ENCODE measurements at regions not wholly inside any gene's neighbourhood (a gene's known extent, or its start where the extent isn't known, plus 50 kb on each side); places are given as distances from the start of the nearest gene placed in this dataset.

DNA sequence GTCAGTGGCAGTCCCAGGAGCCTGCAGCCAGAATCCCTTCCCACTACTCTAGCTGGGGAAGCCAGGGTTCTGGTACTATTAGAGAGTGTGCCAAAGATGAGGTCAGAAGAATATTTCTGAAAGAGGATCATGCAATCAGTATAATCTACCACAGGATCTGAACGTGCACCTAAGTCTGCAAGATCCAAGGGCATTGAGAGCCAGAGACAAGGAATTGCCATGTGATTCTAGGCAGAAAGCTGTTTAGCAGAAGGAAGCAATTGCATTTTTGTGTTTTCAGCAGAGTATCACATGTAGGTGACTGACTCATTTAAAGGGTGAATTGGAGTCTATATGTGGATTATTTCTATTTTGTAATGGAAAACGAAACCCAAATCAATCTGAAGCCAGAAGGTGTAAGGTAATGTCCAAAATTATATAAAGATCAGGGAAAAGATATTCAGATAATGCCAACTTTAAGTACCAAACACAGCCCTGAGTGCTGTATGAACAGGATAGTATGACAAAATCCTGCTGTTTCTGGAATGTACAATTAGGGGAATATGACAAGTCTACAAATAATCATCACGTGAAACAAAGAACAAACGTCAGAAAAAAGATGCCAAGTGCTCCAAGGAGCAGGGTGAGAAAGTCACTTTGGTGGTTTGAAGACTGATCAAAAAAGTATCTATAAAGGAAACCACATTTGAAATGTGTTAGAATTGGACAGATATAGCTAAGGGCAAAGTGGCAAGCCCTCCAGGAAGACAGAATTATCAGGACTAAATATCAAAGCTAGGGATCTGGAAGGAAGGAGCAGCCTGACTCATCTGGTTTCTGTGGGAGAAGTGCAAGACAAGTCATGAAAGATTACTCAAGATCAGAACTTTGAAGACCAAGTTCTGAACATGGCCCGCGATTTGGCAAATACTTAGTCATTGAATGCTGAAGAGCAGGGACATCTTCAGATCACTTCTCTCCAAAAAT, 1036.6 kb downstream of the NTRK3 start:
- under 1% methylated on average over 6 of the region's 6 CpGs for WGBS (ENCODE audit: low lambda C conversion rate)
- H3K36me3 ChIP-seq (replicated peaks in 1 of 2; ENCODE audit: control insufficient read depth in 1 of 2, insufficient read depth in 2 of 2, low read length in 2 of 2): no peaks in the 10 kb centered on the region
- H3K27me3 ChIP-seq (ENCODE audit: control insufficient read depth in 1 of 2, insufficient read depth in 2 of 2, low read length in 2 of 2): no peaks in the 10 kb centered on the region
- H3K4me3 ChIP-seq (replicated peaks in 1 of 3; ENCODE audit: insufficient read depth in 1 of 3, low read depth in 2 of 3, low read length in 3 of 3): no peak overlapping the region
- DNase-seq (ENCODE audit: low spot score) (no peak), FAIRE-seq (no peak), ATAC-seq (no peak)
- ChIA-PET POLR2A (no interaction called here), CTCF (ENCODE audit: low intra/inter-chr PET ratio, low total read pairs) (no interaction called here)
- TF ChIP-seq, protein P1, sequence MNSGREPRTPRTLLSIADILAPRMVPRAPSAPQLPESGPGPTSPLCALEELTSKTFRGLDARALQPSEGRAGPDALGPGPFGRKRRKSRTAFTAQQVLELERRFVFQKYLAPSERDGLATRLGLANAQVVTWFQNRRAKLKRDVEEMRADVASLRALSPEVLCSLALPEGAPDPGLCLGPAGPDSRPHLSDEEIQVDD (CRISPR knock-in tag; IDR thresholded peaks at IDR 0.05; ENCODE audit: borderline replicate concordance): no peak
- TF ChIP-seq ZNF460 (CRISPR knock-in tag; IDR thresholded peaks at IDR 0.05; ENCODE audit: borderline replicate concordance) (no peak), HNF4A (CRISPR knock-in tag; IDR thresholded peaks at IDR 0.05) (no peak), TCF7L2 (IDR thresholded peaks at IDR 0.05; ENCODE audit: low read depth, low read length) (no peak), RNF2 (conservative IDR thresholded peaks at IDR 0.05; ENCODE audit: low read depth) (no peak), ZNF501 (CRISPR knock-in tag; IDR thresholded peaks at IDR 0.05) (no peak), ZNF570 (CRISPR knock-in tag; IDR thresholded peaks at IDR 0.05; ENCODE audit: borderline replicate concordance) (no peak), HNRNPH1 (optimal IDR thresholded peaks at IDR 0.05; ENCODE audit: low read depth, low read length) (no peak), ZNF30 (CRISPR knock-in tag; IDR thresholded peaks at IDR 0.05) (no peak), ZBTB7A (CRISPR knock-in tag; IDR thresholded peaks at IDR 0.05) (no peak), MXI1 (IDR thresholded peaks at IDR 0.05; ENCODE audit: borderline replicate concordance, low read depth, low read length) (no peak), TP53 (CRISPR knock-in tag; conservative IDR thresholded peaks at IDR 0.05) (no peak), ZMYM2 (CRISPR knock-in tag; IDR thresholded peaks at IDR 0.05) (no peak), ZNF607 (CRISPR knock-in tag; IDR thresholded peaks at IDR 0.05; ENCODE audit: borderline replicate concordance) (no peak)
- TF ChIP-seq, protein P2, sequence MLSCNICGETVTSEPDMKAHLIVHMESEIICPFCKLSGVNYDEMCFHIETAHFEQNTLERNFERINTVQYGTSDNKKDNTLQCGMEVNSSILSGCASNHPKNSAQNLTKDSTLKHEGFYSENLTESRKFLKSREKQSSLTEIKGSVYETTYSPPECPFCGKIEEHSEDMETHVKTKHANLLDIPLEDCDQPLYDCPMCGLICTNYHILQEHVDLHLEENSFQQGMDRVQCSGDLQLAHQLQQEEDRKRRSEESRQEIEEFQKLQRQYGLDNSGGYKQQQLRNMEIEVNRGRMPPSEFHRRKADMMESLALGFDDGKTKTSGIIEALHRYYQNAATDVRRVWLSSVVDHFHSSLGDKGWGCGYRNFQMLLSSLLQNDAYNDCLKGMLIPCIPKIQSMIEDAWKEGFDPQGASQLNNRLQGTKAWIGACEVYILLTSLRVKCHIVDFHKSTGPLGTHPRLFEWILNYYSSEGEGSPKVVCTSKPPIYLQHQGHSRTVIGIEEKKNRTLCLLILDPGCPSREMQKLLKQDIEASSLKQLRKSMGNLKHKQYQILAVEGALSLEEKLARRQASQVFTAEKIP (CRISPR knock-in tag; IDR thresholded peaks at IDR 0.05; ENCODE audit: borderline replicate concordance): no peak
- TF ChIP-seq, protein P3, sequence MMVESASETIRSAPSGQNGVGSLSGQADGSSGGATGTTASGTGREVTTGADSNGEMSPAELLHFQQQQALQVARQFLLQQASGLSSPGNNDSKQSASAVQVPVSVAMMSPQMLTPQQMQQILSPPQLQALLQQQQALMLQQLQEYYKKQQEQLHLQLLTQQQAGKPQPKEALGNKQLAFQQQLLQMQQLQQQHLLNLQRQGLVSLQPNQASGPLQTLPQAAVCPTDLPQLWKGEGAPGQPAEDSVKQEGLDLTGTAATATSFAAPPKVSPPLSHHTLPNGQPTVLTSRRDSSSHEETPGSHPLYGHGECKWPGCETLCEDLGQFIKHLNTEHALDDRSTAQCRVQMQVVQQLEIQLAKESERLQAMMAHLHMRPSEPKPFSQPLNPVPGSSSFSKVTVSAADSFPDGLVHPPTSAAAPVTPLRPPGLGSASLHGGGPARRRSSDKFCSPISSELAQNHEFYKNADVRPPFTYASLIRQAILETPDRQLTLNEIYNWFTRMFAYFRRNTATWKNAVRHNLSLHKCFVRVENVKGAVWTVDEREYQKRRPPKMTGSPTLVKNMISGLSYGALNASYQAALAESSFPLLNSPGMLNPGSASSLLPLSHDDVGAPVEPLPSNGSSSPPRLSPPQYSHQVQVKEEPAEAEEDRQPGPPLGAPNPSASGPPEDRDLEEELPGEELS (CRISPR knock-in tag; IDR thresholded peaks at IDR 0.05): no peak
- TF ChIP-seq, protein P4, sequence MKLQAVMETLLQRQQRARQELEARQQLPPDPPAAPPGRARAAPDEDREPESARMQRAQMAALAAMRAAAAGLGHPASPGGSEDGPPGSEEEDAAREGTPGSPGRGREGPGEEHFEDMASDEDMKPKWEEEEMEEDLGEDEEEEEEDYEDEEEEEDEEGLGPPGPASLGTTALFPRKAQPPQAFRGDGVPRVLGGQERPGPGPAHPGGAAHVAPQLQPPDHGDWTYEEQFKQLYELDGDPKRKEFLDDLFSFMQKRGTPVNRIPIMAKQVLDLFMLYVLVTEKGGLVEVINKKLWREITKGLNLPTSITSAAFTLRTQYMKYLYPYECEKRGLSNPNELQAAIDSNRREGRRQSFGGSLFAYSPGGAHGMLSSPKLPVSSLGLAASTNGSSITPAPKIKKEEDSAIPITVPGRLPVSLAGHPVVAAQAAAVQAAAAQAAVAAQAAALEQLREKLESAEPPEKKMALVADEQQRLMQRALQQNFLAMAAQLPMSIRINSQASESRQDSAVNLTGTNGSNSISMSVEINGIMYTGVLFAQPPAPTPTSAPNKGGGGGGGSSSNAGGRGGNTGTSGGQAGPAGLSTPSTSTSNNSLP (IDR thresholded peaks at IDR 0.05; ENCODE audit: low read depth, low read length): no peak
- H3K4me1 ChIP-seq (ENCODE audit: insufficient read depth, low read length): no peaks in the 10 kb centered on the region
- no peaks in the 10 kb centered on the region for H4K20me1 ChIP-seq (ENCODE audit: insufficient read depth, low read length)
- no peak overlapping the region for H3K4me2 ChIP-seq (ENCODE audit: low read depth, low read length)
- no peak overlapping the region for H3K27ac ChIP-seq (ENCODE audit: extremely low read length, insufficient read depth, low read length)
- no peak overlapping the region for H3K9ac ChIP-seq (ENCODE audit: insufficient read depth, low read depth, low read length)
- H3K79me2 ChIP-seq (ENCODE audit: insufficient read depth, low read length): no peaks in the 10 kb centered on the region
- peaks cover 99% of the 10 kb centered on the region for H3K9me3 ChIP-seq (ENCODE audit: low read length)
- in situ Hi-C loops (cut with HindIII; ENCODE audit: extremely low pct_ligation_motif_present, low pct_unique_long_range_greater_than_20kb): no loop called here
- no TSS peak for BruUV-seq (replicated peaks)
- H2AFZ ChIP-seq (ENCODE audit: low read length): no peak overlapping the region
- intact Hi-C loops (cut with micrococcal nuclease; ENCODE audit: unreplicated experiment): no loop called here

All from HepG2 (cell line).